ENCODE measurements at regions not wholly inside any gene's neighbourhood (a gene's known extent, or its start where the extent isn't known, plus 50 kb on each side); places are given as distances from the start of the nearest gene placed in this dataset.

DNA sequence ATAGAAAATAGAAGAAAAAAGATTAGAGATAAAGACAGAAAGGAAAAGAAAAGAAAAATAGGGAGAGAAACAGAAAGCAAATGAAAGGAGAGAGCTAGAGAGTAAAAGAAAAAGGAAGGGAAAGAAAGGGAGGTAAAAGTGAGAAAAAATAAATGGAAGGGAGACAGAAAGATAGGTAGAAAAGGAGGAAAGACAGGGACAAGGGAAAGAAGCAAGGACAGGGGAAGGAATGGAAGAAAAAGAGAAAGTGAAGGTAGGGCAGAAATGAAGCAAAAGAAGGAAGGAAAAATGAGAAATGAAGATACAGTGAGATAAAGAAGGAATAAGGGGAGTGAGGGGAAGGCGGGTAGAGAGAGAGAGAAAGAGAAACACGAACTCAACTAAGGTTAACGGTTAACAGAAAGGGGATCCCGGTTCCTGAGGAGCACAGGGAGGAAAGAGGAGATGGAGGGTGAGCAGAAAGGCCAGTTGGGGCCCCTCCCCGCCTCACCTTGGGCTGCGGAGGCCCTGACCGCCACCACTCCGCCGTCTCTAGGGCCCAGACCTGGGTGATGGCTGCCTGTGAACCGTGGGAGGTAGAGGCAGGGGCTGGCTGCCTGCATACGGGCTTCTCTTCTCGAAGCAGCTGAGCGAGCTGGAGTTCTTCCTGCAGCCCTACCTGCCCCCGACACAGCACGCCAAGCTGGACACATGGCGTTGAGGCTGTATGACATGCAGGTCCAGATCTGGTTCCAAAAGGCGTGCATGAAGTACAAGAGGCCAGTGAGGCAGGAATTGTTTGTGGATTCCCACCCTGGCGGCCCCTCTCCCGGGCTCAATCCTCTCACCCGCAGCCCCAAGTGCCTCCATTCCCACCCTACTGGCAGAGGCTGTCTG is 59.5 kb downstream of the SMUG1 start:
- DNase-seq = peak; percentile 69
- Histone ChIP-seq H3K36me3 (replicated peaks; ENCODE audit: control insufficient read depth, insufficient read depth, low read length) (no peaks in the 10 kb centered on the region), H3K27me3 (ENCODE audit: control insufficient read depth, insufficient read depth, low read length) (peaks cover 92% of the 10 kb centered on the region), H3K4me3 (ENCODE audit: insufficient read depth, low read depth, low read length) (no peak overlapping the region)
